GM18861 (cell line): ENCODE measurements at regions not wholly inside any gene's neighbourhood (a gene's known extent, or its start where the extent isn't known, plus 50 kb on each side); places are given as distances from the start of the nearest gene placed in this dataset.

ENCODE experiments used
- ATAC-seq: cut with Tn5 transposase; IDR thresholded peaks from one replicate; pipeline ENCODE4 v1.9.1; 2021; ENCODE audit not compliant: unreplicated experiment

DNA sequence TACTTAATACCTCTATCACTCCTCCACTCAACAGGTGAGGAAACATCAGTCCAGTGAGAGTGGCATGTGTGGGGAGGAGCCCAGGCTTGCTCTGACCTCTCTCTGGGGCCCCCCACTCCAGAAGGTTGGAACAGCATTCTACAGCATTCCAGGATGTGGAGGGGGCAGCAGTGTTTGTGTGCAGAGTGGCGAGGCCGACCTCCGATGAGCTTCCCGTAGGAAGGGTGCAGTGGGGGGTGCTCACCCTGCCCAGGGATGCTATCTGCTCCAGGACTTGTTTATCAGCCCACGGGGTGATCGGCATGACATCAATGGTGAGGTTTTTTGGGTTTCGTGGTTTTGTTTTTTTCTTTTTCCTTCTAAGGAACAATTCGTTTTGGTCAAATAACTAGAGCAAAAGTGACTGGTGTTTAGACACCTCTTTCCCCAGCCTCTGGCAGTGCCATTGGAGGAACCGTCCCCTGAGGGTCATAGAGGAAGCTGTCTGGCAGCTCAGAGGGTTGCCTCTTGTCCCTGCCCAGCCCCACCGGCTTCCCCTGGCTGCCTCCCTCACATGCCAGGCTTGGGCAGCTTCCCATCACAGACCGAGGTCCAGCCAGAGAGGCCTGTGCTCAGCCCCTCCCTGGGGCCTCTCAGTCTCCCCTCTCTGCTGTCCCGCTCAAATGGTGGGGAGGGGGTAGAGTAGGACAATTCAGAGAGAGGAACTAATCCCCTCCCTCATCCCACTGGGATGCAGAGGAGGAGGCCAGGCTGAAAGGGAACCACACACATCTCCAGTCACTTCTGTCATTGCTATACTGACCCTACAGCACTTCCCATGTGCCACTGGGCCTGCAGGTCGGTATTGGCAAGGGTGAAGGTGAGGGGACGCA is 96.5 kb downstream of the ZFP36L2 start:
- no peak for ATAC-seq

DNA sequence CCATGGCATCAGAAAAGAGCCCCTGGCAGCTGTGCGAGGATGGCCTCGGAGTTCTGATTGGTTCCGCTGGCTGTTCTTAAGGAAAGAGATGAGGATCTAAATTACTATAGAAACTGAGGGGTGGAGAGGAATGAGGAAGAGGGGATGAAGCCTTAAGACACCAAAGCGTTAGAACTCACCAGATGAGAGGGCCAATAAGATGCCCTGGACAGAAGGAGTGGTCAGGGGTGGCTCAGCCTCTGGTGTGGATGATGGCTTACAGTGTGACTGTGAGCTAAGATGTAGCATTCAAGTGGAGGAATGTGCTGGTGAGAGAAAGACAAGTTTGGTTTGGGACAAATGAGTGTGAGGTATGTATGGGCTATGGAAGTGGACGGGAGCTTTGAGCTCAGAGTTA is 97.8 kb downstream of the ZFP36L2 start:
- no peak for ATAC-seq

DNA sequence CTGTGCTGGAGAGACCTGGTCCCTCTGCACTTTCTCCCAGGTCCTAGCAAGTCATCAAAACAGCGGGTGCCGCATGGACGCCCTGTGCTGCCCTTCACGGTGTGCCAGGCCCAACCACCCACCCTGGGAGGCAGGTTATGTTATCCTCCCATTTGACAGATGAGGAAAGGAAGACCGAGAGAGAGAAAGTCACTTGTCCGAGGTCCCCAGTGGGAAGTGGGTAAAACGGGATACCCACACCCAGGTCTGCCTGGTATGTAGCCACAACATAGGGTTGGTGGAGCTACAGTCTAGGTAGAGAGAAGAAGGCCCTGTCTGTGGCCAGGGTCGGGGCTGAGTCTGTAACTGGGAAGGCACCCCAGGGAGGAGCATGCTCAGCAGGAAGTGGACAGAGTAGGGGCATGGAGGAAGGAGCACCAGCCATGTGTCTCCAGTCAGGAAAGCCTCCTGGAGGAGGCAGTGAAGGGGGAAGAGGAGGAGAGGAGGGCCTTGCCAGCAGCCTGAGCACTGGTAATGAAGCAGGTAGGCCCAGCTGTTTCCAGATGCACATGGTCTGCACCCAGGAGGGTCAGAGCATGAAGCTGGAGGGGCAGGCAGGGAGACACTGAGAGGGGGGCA is 98.4 kb downstream of the ZFP36L2 start:
- ATAC-seq, result no peak

DNA sequence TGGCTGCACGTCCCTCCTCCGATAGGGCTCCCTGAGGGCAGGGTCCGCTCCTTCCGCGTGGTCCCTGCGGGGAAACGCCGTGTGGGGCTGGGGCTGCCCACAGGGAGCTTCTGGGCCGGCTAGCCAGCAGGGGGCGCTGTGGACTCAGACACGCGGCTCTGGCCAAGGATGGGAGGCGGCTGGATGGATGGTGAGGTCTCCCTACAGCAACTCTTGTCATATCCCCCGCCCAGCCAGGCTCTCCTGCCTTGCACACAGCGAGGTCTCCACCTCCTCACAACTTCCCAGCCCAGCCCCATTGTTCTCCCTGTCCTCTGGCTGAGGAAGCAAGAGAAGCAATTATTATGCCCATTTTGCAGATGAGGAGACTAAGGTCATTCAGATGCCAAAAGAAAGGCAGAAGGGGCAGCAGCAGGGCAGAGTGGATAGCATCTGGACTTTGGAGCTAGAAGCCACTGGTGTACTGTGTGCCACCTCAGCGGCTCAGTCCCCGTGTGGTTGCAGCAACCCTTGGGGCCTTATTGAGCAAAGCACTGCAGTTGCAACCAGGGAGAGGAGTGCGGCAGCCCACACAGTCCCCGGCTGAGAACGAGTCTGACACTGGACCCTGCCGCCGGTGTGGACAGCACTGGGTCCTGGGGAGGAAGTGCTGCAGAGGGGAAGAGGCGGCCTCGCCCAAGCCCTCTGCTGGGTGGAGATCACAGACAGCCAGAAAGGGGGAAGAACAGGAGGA is 99.0 kb downstream of the ZFP36L2 start:
- ATAC-seq, result no peak

DNA sequence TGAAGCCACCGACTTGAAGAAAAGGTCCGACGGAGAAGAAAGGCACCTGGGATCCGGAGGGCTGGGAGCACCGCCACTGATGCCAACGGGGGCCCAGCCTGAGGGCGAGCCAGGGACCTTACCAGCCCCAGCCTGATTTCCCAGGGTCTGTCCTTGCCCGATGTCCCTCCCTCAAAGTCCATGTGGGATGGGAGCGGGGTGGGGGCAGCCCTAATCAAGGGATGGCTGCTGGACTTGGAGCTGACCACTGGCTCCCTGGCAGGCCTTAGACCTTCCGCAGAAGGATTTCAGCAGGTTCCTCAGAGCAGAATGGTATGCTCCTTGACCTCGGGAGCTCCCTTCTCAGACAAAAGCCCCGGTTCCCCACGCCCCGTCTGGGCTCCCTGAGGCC is 99.6 kb downstream of the ZFP36L2 start:
- no peak for ATAC-seq

DNA sequence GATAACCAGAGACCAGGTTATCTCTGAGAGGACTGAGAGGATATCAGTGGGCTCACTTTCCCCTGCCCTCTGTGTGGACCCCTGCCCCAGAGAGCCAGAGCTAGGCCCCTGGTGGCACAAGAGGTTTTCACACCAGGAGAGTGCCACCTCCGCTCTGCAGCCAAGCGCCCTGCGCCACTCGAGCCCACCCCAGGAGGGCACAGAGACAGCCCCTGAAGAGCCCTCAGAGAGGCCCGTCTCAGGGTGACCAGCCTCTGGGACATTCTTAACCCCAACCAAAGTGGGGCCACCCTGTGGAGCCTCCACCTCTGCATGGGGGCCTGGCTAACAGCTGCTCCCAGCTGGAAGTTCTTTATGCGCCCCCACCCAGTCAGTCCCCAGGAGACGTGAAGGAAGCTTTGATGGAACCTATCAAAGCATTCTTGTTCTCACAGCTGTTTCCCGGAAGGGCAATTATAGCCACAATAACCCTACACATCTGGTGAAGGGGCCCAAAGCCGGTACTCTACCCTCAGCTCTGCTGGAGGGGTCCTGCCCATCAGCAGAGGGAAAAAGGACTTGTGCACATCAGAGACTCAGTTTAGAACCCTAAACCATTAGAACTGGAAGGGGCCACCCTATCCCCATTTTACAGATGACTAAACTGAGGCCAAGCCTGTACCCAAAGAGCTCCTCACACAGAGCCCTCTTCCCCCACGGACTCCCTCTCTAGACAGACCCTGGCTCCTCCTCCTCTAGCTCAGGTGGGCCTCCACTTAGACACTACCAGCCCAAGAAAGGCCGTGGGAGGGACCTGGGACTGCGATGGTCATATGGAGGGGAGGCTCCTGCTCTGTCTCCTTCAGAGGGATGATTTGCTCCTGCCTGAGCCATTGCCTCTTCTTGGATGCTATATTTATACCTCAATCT is 101.1 kb downstream of the ZFP36L2 start:
- ATAC-seq, result no peak

DNA sequence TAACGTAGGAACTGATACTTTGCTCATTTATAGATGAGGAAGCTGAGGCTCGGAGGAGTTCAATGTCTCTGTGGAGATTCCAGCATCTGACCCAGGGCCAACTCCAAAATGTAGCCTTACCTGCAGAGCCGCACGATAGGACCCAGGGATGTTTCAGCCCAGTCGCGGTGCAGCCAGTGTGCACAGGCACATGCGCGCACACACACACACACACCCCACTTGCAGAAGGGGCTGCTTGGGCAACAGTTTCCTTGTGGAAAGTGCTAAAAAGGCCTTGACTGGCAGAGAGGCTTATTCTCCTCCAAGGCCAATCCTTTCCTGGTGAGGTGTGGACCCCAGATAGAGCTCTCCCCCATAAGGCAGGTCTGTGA is 101.7 kb downstream of the ZFP36L2 start:
- ATAC-seq, result no peak

DNA sequence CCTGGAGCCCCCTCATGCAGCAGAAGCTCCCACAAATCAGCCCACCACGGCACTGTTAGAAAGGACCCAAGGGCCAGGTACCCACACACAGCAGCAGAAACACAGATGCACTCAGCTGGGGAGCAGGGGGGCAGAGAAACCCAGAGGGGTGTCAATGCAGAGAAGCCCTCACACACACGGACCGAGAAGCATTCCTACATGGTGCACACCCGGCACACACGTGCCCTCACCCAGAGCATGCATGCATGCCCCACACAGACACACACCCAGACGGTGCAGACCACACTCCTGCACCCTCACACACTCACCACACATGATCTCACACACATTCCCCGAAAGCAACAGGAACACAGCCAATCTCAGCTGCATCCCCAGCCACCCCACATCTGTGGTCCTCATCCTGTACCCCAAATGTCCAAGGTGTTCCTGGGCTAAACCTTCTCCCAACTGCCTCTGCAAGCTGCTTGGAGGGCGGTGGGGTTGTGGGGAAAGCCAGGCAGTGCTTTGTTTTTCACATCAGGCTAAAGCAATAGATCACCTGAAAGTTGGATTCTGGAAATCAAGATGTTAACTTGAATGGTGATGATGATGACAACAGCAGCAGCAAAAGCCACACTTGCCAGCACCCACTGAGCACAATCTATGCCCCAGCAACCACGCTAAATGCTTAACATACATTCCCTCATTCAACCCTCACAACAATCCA is 102.3 kb downstream of the ZFP36L2 start:
- no peak for ATAC-seq

DNA sequence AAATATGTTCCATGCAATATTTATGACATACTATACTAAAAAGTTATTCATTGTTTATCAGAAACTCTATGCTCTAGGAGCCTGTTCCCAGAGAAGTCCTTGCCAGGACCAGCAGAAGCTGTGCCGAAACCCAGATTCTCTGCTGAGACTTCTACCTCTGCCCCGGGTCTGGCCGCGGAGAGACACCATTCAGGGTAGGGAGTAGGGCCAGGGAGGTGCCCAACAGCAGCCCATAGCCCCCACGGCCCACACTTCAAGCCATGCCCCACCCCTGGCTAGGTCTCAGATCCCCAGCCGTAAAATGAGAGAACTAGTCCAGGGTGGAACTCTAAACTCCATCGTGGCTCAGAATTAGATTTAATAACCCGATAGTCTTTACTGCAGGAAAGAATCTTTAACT is 102.9 kb downstream of the ZFP36L2 start:
- ATAC-seq, result no peak

DNA sequence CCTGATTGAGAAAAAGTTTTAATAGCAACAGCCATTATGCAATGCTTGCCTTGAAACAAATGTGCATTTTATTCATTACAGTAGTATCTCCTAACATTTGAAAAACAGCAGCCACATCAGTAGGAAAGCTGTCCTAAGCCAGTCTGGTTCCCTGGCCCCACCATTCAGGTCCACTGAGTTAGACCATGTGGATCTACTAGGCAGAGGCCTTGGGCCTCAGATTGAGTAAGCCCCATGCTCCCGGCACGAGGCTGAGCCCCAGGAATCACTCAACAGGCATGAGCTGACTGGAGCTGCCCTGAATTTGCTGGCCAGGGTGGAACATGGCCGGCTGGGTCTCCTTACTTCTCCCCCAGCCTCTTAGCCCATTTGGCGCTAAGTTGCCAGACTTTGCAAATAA is 103.4 kb downstream of the ZFP36L2 start:
- no peak for ATAC-seq

DNA sequence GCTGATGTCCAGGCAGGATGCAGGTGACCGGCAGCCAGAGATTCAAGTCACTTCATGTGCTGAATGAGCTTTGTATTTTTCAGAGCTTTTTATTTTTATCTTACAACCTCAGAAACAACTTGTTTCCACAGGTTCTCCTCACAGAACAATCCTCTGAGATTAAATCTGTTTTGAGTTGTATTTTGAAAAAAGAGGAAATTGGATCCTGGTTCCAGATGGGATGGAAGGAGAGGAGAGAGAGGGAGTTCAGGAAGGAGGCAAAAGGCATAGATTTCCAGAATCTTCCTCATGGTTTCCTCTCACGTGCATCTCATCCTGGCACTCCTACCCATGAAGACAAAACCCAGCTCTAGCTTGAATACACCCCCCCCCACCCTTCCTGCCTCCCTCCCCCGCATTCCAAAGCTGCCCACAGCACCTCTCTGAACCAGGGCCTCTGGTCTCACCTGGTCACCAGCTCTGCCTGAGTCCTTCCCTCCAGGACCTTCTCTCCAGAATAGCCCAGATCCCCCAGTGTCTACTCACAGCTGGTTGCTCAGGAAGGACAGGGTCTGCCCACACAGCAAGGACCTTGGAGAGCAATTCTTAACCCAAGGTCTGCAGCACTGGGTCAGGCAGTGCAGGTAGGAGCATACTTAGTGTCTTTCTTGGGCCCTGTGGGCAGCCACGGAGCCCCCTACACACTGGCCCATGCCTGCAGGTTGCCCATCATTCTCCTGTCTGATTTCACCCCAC is 104.7 kb downstream of the ZFP36L2 start:
- no peak for ATAC-seq

DNA sequence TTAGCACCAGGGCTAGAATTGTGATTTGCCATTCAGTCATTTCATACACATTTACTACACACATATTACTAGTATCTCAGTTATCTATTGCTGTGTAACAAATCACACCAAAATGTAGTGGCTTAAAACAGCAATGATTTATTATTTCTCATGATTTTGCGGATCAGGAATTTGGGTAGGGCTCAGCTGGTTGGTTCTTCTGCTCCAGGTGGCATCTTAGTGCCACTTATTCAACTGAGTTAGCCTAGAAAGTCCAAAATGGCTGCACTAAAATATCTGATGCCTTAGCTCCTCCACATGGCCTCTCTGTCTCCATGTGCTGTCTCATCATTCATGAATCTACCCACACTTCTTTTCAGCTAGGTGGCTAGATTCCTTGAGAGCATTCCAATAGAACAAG is 107.1 kb downstream of the ZFP36L2 start:
- ATAC-seq, result no peak

DNA sequence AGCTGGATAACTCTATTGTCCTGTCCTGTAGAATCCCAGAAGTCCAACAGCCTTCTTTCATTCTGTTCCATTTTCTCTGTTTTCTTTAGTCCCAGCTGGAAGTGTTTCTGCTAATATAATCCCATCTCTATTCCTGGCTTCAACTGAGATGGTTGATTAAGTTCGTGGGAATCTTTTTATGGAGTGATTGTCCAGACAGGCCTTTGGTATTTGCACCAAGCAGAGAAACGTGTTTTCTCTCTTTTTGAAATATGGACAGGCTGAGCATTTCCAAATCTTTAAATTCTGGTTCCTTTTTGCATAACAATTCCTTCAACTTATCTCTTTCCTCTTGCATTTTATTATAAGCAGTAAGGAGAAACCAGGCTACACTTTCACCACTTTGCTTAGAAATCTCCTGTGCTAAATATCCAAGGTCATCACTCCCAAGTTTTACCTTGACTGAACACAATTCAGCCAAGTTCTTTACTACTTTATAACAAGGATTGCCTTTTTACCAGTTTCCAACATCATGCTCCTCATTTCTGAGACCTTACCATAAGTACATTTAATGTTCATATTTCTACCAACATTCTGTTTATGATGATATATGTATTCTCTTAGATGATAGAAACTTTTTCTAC is 108.8 kb downstream of the ZFP36L2 start:
- ATAC-seq, result no peak

DNA sequence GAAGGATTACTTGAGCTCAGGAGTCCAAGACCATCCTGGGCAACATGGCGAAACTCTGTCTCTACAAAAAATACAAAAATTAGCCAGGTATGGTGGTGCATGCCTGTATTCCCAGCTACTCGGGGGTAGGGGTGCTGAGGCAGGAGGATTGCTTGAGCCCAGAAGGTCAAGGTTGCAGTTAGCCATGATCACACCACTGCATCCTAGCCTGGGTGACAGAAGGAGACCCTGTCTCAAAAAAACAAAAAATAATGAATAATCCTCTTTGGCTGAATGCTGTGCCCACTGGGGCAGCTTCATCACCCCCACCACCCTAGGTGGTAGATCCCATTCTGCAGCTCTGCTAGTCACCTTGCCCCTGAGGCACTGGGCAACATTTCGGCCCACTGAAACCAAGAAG is 109.4 kb downstream of the ZFP36L2 start:
- no peak for ATAC-seq

DNA sequence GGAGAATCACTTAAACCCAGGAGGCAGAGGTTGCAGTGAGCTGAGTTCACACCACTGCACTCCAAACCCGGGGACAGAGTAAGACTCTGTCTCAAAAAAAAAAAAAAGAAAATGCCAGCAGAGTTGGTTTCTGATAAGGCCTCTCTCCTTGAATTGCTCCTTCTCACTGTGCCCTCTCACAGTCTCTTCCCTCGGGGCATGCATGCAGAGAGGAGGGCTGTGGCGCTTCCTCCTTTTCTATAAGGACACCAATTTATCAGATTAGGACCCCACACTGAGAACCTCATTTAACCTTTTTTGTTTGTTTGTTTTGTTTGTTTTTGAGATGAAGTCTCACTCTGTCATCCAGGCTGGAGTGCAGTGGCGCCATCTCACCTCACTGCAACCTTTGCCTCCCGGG is 110.5 kb downstream of the ZFP36L2 start:
- ATAC-seq, result no peak

DNA sequence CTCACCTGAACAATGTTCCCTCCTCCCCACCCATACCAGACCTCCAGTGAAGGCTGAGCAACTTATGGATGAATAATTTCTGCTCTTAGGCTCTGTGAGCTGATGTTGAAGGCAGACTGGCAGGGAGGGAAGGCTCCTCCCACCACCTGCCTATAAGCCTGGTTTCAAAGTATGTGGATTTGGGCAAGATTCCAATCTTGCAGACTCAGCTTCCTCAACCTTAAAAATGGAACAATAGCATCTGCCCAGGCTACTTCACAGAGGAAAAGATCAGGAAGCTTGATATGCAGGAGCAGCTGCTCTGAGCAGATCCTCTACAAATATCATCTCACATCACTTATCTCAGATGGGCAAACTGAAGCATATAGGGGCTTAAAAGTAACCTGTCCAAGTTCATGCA is 112.2 kb downstream of the ZFP36L2 start:
- ATAC-seq, result no peak

DNA sequence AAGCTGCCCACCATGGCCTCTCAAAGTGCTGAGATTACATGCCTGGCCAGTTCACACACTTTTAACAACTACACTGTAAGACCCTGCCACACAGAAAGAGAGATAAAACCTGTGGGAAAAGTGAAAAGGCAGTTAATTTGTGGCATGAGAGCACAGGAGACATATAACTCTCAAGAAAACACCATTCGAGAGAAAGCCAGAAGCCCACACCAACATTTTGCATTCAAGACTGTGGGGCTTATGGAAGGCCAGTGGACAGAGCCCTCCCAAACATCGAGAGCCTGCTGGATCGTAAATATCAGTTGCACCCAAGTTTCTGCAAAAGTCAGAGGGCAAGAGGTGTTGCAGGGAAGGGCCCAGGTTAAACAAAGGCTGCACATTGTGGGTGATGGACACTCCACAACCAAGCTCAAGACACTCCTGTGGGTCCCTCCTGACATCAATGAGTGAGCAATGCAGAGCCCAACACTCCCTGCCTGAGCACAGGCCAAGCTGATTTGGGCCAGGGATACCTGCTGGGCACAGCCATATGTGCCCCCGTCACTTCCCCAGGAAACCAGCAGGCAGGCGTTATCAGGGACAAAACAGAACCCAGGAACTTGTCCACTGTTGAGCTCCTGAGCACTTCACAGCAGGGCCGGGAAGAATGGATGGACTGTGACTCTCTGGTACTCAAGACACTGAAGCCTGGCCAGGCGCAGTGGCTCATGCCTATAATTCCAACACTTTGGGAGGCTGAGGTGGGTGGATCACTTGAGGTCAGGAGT is 114.4 kb downstream of the ZFP36L2 start:
- ATAC-seq, result no peak

DNA sequence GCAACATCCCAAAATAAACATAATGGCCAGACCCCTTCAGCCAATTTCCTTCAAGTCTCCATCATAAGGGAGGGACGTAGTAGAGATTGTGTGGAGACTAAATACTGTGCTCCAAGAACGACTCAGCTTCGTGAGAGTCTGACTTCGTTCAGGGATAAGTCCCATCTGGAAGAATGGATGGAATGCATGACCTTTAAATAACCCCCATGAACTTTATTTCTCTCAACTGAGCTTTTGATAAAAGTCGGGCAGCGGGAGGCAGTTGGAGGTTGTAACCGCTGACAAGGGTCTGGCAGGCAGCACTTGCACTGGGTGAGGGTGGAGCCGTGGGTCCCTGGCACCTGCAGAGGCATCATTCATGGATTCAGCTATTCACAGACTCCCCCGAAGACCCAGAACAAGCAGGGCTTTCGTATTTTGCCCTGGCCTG is 115.9 kb downstream of the ZFP36L2 start:
- ATAC-seq, result no peak
